ENCODE measurements at regions not wholly inside any gene's neighbourhood (a gene's known extent, or its start where the extent isn't known, plus 50 kb on each side); places are given as distances from the start of the nearest gene placed in this dataset.

DNA sequence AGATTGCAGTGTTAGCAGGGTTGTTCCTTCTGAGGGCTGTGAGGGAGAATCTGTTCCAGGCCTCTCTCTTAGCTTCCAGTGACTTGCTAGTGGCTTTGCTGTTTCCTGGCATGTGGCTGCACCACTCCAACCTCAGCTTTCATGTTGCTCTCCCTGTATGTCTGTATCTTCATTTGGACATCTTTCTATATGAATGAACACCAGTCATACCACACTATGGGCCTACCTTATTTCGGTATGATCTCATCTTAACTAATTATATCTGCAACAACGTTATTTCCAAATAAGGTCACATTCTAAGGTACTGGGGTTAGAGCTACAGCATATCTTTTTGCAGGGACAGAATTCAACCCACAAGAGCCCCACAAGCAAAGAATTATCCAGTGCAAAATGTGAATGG, 356.7 kb upstream of the UMPS start:
- H3K36me3 Mint-ChIP-seq (ENCODE audit: insufficient read depth, unreplicated experiment) = no peaks in the 10 kb centered on the region
- no TSS peak for BruUV-seq (replicated peaks)
- no peak overlapping the region for H3K27ac Mint-ChIP-seq (ENCODE audit: low read depth, unreplicated experiment)
- peaks cover 18% of the 10 kb centered on the region for H3K9me3 Mint-ChIP-seq (ENCODE audit: unreplicated experiment)
- ChIA-PET CTCF (interaction anchor here (0.7 to 1.1 kb wide), 2 partner anchors 8 to 94 kb away, joined by 3 to 4 read pairs; no protein-coding TSS in a partner anchor), POLR2A (no interaction called here)
- TF ChIP-seq CTCF (IDR thresholded peaks at IDR 0.05; ENCODE audit: unreplicated experiment) = no peak
- peaks cover 71% of the 10 kb centered on the region for H3K27me3 Mint-ChIP-seq (ENCODE audit: insufficient read depth, unreplicated experiment)
- intact Hi-C loops (cut with micrococcal nuclease) = no loop called here
- DNase-seq (ENCODE audit: unreplicated experiment) = no peak
- no peak overlapping the region for H3K4me3 Mint-ChIP-seq (ENCODE audit: unreplicated experiment)
- no peaks in the 10 kb centered on the region for H3K4me1 Mint-ChIP-seq (ENCODE audit: insufficient read depth, unreplicated experiment)

GRCh38 chr3:124374583-124374982, 355.7 kb upstream of the UMPS start:
- H3K4me3 Mint-ChIP-seq (ENCODE audit: unreplicated experiment) = no peak overlapping the region
- no peaks in the 10 kb centered on the region for H3K4me1 Mint-ChIP-seq (ENCODE audit: insufficient read depth, unreplicated experiment)
- H3K27me3 Mint-ChIP-seq (ENCODE audit: insufficient read depth, unreplicated experiment) = peaks cover 78% of the 10 kb centered on the region
- H3K36me3 Mint-ChIP-seq (ENCODE audit: insufficient read depth, unreplicated experiment) = no peaks in the 10 kb centered on the region
- H3K27ac Mint-ChIP-seq (ENCODE audit: low read depth, unreplicated experiment) = no peak overlapping the region
- no peak for DNase-seq (ENCODE audit: unreplicated experiment)
- intact Hi-C loops (cut with micrococcal nuclease) = no loop called here
- H3K9me3 Mint-ChIP-seq (ENCODE audit: unreplicated experiment) = peaks cover 19% of the 10 kb centered on the region
- ChIA-PET POLR2A (no interaction called here), CTCF (interaction anchor here (0.8 kb wide), 1 partner anchor 94 kb away, joined by 3 read pairs; no protein-coding TSS in a partner anchor)
- no TSS peak for BruUV-seq (replicated peaks)
- TF ChIP-seq CTCF (IDR thresholded peaks at IDR 0.05; ENCODE audit: unreplicated experiment) = no peak

DNA sequence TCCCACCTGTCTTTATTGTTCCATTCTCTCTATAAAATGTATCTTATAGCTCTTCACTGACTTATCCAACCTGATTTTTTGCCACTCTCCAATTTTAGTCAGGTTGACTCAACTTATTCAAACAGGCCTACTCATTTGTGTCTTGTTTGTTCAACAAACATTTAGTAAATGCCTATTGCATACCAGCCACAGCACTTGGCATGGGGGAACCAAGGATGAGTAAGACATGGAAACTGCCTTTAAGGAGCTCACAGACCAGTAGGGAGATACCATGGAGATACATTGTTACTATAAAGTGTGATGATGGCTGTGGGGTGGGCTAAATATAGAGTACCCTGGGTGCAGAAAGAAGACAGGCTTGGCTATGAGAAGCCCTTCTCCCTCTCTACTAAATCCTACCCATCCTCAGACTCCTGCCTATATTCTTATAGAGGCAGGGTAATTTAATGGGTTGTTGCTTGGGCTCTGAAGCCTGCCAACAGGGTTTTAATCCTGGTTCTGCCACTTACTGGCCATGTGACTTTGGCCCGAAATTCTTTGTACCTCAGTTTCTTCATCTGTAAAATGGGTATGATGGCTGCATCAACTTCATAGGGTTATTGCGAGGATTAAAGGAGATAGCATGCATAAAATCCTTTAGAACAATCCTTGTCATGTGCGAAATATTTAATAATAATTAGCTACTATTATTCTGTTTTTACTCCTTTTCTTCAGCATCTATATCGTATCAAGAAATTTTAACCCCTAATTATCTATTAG, 348.5 kb upstream of the UMPS start:
- BruUV-seq (replicated peaks) = no TSS peak
- CTCF ChIA-PET = interaction anchor here (0.6 to 1.7 kb wide), 6 partner anchors 9 to 86 kb away, joined by 3 to 9 read pairs (median 6); no protein-coding TSS in a partner anchor
- Mint-ChIP-seq H3K36me3 (ENCODE audit: insufficient read depth, unreplicated experiment) (peaks cover 5% of the 10 kb centered on the region), H3K4me1 (ENCODE audit: insufficient read depth, unreplicated experiment) (no peaks in the 10 kb centered on the region), H3K27me3 (ENCODE audit: insufficient read depth, unreplicated experiment) (peaks cover 96% of the 10 kb centered on the region), H3K9me3 (ENCODE audit: unreplicated experiment) (peaks cover 18% of the 10 kb centered on the region), H3K27ac (ENCODE audit: low read depth, unreplicated experiment) (no peak overlapping the region), H3K4me3 (ENCODE audit: unreplicated experiment) (no peak overlapping the region)
- POLR2A ChIA-PET = no interaction called here
- intact Hi-C loops (cut with micrococcal nuclease) = no loop called here
- no peak for TF ChIP-seq CTCF (IDR thresholded peaks at IDR 0.05; ENCODE audit: unreplicated experiment)
- DNase-seq (ENCODE audit: unreplicated experiment) = no peak

- peaks cover 5% of the 10 kb centered on the region for H3K36me3 Mint-ChIP-seq (ENCODE audit: insufficient read depth, unreplicated experiment)
- CTCF ChIA-PET = interaction anchor here (1.3 to 1.7 kb wide), 2 partner anchors 31 to 46 kb away, joined by 4 to 8 read pairs; no protein-coding TSS in a partner anchor
- BruUV-seq (replicated peaks) = no TSS peak
- POLR2A ChIA-PET = no interaction called here
- H3K9me3 Mint-ChIP-seq (ENCODE audit: unreplicated experiment) = peaks cover 5% of the 10 kb centered on the region
- intact Hi-C loops (cut with micrococcal nuclease) = no loop called here
- no peak overlapping the region for H3K4me3 Mint-ChIP-seq (ENCODE audit: unreplicated experiment)
- TF ChIP-seq CTCF (IDR thresholded peaks at IDR 0.05; ENCODE audit: unreplicated experiment) = no peak
- DNase-seq (ENCODE audit: unreplicated experiment) = no peak
- H3K27ac Mint-ChIP-seq (ENCODE audit: low read depth, unreplicated experiment) = no peak overlapping the region
- no peaks in the 10 kb centered on the region for H3K4me1 Mint-ChIP-seq (ENCODE audit: insufficient read depth, unreplicated experiment)
- H3K27me3 Mint-ChIP-seq (ENCODE audit: insufficient read depth, unreplicated experiment) = peaks cover 96% of the 10 kb centered on the region
Measured at GRCh38 chr3:124383051-124383450, 347.2 kb upstream of the UMPS start.

Data from MCF 10A (cell line).